Stimulated activated CD8-positive, alpha-beta memory T cell treated with anti-CD3 and anti-CD28 coated beads, Interleukin-7, amount 100 ng/mL, for 4 hours (primary cell): ENCODE measurements at regions not wholly inside any gene's neighbourhood (a gene's known extent, or its start where the extent isn't known, plus 50 kb on each side); places are given as distances from the start of the nearest gene placed in this dataset.

Experiments used
- DNase-seq, 2 donors: peaks; one replicate each; pipeline ENCODE4 v3.0.0-alpha.2; 2020; ENCODE audit warnings: low read depth in 2 of 2

DNA sequence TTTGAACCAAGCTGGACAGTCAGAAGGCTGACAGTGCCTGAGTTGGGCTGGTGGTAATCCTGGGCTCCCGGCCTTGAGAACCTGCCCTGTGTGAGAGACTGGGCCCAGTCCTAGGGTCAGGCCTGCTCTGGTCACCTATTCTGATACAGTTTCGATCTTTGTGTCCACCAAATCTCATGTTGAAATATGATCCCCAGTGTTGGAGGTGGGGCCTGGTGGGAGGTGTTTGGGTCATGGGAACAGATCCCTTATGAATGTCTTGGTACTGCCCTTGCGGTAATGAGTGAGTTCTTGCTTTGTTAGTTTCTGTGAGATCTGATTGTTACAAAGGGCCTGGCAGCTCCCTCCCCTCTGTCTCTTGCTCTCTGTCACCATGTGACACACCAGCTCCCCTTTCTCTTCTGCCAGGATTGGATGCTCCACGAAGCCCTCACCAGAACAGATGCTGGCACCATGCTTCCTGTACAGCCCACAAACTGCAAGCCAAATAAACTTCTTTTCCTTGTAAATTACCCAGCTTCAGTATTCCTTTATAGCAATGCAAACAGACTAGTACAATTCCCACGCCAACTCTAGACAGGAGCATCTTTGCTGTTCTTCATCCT is 111.8 kb upstream of the ZNF438 start:
- DNase-seq = no peak

DNA sequence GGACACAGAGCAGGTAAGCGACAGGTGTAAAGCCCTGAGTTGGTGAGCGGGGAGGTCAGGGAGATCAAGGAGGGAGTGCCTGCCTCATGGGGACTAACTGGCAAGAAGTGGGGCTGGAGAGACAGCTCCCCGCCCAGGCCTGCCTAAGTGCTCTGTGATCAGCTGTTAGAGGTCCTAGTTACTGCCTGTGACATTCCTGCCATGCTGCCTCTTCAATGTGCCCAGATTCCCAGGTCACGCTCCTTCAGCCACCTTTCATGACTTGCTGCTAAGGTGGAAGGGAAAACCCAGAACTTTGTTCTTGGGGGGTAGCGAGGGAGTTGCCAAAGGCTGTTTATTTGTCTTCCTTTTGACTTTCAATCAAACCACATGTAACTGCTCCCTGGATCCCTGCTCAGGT is 114.3 kb upstream of the ZNF438 start:
- DNase-seq = no peak

DNA sequence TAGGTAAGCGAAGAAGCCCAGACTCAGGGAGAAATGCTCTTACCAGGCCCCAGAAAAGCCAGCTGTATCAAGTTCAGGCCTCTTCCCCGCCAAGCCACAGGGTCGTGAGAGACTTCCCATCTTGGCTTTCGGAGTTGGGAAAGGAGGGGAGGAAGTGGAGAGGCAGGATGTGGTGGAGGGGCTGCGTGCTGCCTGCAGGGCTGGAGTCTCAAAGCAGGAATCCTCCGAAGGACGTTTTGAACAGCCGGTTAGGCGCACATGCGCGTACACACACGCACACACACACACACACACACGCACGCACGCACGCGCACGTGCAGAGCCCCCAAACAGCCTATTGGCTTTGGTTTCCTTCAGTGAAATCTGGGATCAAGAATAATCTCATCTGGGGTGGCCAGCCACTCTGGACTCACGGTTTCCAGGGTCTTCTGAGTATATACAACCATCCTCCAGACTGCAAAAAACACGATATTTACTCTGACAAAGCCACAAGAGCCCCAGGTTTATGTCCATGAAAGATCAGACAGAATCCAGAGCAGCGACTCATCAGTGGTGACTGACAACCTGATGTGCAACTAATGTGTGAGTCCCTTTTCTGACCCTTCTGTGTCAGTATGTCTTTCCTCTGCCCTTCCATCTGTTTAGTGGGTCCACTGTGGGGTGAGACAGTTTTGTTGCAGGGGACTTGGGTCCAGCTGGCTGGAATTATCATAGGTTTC is 115.0 kb upstream of the ZNF438 start:
- no peak for DNase-seq

DNA sequence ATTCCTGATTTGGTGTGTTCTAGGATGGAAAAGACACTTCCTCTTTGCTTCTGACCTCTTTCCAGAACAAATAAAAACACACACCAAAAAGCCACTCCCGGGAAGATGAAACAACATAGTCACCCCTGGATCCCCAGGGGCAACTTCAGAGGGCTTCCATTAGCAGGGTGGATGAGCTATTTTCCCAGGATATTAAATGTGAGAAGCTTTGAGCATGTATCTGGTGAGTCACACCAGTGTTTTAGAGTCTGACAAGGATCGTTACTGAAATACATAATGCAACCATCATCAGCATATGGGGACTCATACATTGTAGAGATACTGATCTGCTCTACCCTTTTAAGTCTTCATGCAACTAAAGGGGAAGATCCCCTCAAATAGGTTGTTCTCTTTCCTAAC is 115.5 kb upstream of the ZNF438 start:
- DNase-seq = no peak

DNA sequence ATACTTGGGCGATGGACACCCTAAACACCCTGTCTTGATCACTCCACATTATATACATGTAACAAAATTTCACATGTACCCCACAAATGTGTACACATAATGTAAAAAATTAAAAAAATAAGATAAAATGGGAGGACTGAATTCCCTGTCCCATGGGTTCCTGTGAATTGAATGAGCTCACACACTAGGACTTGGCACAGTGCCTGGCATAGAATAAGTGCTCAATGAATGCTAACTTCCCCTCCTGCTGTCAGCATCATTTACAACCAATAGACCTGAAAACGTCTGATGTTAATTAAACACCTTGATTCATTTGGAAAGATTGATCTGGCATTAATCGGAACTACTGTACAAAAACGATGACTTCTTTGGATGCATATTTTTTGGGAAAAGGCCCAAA is 117.3 kb upstream of the ZNF438 start:
- no peak for DNase-seq

DNA sequence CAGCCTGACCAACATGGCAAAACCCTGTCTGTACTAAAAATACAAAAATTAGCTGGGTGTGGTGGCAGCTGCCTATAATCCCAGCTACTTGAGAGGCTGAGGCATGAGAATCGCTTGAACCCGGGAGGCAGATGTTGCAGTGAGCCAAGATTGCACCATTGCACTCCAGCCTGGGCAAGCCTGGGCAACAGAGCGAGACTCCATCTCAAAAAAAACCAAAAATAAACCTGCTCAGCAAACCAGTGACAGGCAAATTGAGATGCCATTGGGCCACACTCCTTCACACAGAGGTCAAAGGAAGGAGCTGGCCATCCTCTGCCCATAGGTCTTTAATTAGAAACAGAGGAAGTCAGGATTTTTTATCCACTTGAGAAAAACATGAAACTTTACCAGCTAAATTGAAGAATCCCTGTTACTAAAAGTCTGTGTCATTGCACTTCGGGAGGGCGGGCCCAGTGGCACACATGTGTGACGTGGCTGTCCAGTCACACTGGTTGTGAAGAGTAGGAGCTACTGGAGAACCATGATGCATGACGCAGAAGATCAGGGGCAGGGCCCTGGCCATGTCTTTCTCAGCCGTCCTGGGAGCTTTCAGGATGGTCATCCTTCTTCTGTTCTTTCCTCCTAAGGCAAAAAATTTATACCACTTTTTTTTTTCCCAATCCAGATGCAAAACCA is 118.3 kb upstream of the ZNF438 start:
- no peak for DNase-seq

DNA sequence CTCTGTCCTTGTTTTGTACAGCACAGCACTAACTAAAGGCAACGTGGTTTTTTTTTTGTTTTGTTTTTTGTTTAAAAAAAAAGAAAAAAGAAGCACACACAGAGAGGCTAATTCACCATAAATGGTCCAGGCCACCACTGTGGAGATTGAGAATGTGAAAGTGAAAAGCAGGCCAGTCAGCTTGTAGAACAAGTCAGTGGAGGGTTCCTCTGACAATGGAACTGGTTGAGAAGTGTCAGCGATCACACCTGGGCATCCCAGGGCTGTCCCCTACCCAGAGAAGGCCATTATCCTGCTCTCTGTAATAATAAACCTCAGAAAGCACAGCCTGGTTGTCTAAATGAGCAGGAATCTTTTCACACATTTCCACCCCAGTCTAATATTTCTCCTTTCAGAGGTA is 119.6 kb upstream of the ZNF438 start:
- DNase-seq = no peak

DNA sequence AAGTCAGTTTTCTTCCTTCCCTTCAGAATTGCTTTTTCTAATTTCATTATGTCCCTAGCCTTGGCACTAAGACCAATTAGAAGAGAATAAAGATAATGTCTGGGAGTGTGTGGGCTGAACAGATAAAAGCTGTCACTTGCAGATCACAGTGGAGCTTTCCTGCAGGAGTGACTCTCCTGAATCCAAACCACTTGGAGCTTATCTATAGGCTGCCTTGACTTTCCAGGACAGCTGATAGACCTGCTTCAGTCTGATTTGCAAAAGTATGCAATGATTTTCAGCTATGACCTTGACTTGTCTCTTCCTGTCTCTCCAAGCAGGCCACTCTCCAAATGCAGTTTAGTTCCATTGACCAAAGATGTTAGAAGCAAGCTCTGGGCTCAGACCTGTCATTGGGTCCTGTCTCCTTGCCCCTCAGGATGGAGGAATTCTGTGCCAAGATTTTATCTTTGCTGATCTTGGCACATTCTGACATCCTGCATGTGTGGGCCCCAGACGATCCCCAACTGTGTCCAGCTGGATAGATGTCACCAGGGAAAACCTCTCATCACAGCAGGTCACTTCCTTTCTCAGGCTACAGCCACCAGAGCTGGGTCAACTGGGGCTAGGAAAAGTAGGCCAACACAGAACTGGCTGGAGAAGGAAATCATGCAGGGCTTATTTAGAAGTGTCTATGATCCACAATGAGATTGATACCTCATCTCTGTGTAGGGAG is 120.9 kb upstream of the ZNF438 start:
- DNase-seq = no peak

DNA sequence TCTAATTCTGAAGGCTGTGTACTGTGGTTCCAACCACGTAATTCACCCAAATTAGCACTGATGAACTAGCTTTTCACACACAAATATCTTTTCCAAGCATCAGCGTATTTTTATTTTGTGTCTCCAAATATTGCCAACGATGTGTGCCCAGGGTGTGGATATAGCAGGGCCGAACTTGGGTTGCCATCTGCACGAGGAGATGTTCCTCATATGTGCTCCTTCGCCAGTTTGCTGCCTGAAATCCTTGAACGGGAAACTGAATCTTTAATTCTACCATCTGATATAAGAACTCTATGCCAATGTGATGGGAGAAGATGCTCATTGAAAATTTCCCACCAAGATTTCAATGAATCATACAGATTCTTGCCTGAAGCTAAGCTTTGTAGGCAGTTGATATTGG is 121.5 kb upstream of the ZNF438 start:
- DNase-seq = no peak

DNA sequence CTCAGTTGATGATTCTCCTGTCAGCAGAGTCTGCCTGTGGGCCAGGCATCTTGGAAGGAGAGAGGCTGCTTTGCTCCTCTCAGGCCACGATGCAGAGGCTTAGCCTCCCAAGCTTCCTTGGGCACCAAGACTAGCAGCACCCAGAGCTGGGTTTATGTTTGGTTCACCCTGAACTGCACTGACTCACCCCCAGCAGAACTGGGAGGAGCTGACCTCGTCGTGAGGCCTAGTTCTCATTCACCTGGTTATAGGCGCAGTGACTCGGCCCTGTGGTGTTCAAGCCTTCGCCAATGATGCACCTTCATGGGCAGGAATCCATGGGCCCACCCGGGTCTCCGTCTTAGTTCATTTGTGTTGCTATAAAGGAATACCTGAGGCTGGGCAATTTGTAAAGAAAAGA is 122.0 kb upstream of the ZNF438 start:
- DNase-seq = no peak

DNA sequence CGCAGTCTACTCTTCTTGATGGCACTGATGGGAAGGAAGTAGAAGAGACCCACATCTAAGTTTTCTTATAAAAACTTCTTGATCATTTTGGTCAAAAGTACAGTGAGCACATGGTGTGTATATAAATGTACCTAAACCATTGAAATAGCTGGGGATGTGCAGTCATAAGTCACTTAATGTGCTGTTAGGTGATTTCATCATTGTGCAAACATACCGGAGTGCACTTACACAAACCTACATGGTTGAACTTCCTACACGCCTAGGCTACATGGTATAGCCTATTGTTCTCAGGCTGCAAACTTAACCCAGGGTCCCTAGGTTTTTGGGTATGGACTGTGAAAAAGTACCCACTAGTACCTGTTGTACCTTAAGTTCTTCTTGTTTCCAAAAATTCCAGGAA is 123.3 kb upstream of the ZNF438 start:
- no peak for DNase-seq

DNA sequence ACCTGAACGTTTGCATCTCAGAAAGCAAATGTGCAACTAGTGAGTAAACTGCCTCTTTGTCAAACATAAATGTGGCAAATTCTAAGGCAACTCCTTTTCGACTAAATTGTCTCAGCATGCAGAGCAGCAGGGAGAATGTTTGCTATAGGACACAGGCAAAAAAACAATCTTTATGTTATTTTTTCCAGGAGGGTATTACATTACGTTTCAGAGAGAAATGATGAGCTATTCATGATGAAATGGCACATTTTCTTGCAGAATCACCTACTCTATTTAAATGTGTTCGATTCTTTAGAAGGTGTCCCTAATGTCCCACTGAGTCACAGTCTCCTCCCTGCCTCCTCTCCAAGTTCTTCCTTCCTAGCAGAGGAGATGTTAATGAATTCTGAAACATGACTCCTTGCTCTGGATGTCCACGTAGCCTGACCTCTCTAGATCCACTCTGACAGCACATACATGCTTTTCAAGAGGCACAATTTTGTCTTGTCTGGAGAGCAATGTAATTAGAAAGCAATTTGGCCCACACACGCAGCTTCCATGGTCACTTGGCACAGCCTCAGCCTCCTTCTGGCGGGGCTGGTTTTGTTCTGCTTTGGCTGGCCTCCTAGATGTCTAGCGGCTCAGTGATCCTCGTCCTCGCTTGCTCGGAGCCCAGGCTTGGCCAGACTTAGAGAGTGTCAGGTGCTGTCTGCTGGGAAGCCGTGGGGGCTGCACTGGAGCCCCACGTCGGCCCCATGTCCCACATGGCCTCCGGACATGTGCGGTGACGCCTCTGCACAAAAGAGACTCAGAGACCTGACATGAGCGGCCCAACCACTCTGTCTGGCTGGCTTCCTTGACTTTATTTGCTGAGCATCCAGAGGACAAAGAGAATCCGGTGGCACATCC is 125.7 kb upstream of the ZNF438 start:
- no peak for DNase-seq

DNA sequence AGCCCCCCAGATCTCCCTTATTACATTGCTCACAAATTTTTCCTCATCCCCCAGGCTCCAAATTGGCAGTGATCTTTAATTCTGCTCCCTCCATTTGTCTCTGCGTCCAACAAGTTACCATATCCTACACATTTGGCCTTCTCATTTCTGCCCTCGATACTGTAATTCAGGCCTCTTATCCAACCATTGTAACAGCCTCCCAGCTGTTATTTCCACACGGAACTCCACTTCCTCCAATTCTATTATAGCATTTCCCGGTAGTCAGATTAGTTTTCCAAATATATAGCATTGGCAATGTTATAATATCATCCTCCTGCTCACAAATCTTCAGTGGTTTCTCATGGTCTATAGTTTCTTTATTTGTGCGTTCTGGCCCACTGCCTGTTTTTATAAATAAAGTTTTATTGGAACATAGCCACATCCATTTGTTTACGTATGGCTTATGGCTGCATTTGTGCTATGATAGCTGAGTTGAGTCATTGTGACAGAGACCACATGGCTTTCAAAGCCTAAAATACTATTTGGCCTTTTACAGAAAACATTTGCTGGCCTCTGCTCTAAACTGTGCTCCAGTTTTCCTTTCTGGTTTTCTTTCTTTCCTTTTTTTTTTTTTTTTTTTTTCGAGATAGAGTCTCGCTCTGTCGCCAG is 126.5 kb upstream of the ZNF438 start:
- DNase-seq = no peak

DNA sequence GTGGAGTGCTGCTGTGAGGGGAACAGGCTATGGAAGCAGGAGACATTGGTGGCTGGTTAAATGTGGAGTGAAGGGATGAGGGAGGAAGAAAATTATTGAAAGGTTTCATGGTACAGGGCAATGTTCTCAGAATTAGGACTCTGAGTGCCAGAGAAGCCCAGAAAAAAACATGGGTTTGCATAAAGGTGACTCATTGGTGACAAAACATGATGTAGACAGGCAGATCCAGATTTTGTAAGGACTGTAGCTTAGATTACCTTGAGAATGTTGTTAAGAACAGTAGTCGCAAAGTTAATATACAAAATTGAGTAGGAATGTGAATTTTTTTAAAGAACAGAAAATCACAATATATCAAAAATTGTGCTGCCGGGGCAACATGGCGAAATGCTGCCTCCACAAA is 134.9 kb upstream of the ZNF438 start:
- no peak for DNase-seq

DNA sequence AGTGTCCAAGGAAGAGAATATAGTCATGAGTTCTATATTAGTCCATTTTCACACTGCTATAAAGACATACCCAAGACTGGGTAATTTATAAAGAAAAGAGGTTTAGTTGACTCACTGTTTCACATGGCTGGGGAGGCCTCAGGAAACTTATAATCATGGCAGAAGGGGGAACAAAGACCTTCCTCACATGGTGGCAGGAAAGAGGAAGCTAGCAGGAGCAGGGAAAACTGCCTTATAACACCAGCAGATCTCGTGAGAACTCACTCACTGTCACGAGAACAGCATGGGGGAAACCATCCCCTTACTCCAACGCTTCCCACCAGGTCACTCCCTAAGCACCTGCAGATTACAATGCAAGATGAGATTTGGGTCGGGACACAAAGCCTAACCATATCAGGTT is 139.0 kb upstream of the ZNF438 start:
- no peak for DNase-seq

DNA sequence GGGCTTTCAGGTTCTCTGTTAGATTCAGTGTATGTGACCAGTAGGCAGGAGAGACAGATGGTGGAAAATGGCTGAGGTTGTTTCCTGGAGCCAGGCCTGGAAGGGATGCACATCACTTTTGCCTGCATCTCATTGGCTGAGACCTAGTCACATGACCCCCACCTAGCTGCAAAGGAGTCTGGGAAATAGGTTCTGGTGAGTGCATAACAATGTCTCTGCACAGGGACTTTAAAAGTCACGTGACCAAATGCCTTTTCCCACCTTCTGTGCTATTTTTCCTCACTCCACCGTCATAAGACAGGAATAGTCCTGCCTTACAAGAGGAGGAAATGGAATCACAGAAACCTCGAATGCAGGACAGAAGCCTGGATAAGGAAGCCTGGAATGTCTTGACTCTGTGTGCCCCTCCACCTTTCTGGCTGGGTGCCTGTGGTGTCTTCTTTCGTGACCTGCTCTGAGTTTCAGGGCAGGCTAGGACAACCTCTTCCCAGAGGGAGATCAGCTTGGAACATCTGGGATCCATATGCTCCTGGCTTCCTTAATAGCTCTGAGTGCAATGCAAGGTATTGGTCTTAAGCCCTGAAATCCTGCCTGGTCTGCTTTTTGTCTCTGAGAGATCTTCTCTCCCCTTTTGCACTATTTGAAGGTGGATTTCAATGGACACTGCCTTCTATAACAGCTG is 139.9 kb upstream of the ZNF438 start:
- DNase-seq = no peak

DNA sequence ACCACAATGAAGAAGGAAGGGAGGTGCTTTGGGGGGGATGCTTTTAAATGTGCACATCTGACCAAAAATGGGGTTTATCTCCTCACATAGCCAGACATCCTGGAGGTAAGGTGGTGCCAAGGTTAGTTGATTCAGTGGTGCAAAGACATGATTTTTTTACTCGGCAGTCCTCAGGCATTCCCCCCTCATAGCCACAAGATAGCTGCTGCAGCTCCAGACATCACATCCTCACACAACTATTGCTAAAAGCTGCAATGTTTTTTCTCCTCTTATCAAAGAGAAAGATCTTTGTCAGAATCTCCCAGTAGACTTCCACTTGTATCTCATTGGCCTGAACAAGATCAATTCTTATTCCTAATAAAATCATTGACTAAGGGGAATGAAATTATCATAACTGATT is 141.3 kb upstream of the ZNF438 start:
- no peak for DNase-seq

DNA sequence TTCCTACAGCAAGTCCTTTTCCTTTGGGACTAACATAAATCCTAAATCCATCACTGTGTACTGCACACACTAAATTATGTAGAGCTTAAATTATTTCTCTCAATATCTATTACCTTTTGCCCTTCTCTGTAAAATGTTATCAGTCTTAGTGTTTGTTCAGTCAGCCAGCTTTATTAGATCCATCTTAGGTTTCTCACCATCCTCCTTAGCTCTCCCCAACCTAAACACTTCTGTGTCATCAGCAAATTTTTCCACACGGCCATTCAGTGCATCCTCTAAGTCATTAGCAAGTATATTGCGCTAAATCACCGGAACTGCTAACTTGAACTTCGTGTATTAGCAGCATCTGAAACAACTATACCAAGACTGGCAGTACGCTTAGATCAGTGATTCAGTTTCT is 142.1 kb upstream of the ZNF438 start:
- no peak for DNase-seq

DNA sequence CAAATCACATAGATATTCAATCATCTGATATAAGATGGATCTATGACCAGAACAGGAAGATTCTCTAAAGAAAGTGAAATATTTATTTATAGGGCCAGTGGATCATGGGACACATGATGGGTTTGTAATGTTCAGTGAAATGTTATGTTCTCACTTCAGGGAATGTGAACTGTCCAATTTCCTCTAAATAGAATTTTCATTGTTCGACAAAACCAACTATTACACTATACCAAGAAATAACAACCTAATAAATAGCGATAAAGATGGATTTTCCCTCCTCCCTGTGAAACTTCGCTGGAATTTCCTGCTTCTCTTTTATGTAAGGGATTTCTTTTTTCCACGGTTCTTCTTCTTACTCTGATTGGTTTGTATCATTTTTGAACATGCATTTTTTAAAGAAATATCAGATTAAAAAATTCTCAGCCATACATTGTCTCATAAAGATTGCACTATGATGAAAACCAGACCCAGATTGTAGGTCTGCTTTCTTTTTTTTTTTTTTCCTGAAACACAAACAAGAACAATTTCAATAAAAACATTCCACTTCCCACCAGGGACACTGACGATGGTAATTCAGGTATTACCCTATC is 139.8 kb upstream of the ZEB1 start:
- no peak for DNase-seq
